ENCODE measurements at regions not wholly inside any gene's neighbourhood (a gene's known extent, or its start where the extent isn't known, plus 50 kb on each side); places are given as distances from the start of the nearest gene placed in this dataset.

- TF ChIP-seq, protein P1, sequence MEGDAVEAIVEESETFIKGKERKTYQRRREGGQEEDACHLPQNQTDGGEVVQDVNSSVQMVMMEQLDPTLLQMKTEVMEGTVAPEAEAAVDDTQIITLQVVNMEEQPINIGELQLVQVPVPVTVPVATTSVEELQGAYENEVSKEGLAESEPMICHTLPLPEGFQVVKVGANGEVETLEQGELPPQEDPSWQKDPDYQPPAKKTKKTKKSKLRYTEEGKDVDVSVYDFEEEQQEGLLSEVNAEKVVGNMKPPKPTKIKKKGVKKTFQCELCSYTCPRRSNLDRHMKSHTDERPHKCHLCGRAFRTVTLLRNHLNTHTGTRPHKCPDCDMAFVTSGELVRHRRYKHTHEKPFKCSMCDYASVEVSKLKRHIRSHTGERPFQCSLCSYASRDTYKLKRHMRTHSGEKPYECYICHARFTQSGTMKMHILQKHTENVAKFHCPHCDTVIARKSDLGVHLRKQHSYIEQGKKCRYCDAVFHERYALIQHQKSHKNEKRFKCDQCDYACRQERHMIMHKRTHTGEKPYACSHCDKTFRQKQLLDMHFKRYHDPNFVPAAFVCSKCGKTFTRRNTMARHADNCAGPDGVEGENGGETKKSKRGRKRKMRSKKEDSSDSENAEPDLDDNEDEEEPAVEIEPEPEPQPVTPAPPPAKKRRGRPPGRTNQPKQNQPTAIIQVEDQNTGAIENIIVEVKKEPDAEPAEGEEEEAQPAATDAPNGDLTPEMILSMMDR (IDR thresholded peaks at IDR 0.05): no peak
- TF ChIP-seq EZH2 (IDR thresholded peaks at IDR 0.05; ENCODE audit: borderline replicate concordance, insufficient read depth, low read depth, low read length, poor library complexity, severe bottlenecking): no peak
These were observed 1618.9 kb upstream of the ZEB2 start for GRCh38 chr2:146138820-146139219.
